HG02852 (cell line): ENCODE measurements at regions not wholly inside any gene's neighbourhood (a gene's known extent, or its start where the extent isn't known, plus 50 kb on each side); places are given as distances from the start of the nearest gene placed in this dataset.
"Not testable (repeated sequence)": the region's sequence is repeated elsewhere in the genome, so short reads cannot be mapped to it uniquely, and the experiment has no call there.

Source experiments
- ATAC-seq: cut with Tn5 transposase; IDR thresholded peaks from one replicate; pipeline ENCODE4 v1.9.1; 2021; ENCODE audit warnings: mild to moderate bottlenecking, moderate library complexity; ENCODE audit not compliant: unreplicated experiment

DNA sequence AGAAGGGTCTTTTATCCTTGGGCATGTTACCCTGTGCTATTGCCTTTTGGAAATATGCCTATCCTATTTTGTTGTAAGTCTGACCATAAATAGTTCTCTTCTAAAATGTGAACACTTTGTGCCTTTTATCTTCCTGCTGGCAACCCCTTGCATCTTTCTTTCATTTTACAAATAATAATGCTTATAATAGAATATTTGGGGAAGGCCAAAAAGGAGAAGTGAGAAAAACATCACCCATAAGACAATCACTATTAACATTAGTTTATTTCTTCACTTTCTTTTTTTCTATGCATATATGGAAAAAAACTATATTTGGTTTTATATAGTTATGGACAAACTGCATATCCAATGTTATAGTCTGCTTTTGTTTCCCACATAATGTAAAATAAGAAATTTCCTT lies 64.9 kb upstream of the GBA3 start:
- ATAC-seq = not testable (repeated sequence)

DNA sequence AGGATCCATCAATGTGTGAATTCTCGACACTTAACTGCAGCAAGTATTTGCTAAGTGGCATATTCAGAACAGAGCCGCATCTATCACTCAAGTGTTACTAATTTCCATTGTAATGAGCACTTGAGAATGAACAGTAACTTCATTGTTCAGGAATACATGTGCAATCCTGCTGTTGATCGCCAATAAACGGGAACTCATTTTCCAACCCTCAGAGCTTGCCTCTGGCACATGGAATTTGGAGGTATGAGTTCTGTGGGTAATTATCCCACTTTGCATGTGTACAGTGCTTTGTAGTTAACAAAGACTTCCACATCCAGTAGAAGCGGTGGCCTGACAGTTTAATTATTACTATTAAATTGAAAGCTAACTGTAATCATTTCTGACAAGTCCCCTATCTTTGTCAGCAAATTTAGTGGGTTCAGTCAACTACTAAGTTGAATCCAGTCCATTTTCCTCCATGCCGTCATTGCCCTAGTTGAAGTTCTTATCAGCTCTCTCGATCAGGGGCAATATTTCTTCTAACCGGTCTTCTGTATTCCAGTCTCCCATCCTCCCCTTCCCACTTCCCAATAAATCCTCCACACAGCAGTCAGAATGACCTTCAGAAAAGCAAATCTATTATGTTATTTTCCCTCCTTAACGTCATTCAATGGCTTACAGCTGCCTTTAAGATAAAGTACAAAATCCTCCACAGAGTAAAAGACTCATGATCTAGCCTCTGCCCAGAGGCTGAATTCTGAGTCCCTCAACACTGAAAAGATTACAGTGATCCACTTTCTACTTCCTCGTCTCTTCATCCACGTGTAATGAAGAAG lies 62.4 kb upstream of the GBA3 start:
- ATAC-seq = not testable (repeated sequence)

DNA sequence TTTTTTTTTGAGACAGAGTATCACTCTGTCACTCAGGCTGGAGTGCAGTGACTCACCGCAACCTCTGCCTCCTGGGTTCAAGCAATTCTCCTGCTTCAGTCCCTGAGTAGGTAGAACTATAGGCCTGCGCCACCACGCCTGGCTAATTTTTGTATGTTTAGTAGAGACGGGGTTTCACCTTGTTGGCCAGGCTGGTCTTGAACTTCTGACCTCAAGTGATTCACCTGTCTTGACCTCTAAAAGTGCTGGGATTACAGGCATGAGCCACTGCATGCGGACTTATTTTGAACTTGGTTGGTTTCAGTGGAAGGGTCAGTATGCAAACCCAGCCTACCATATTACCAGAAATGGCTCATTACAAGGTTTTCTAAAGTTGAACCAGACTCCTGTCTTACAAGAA lies 61.6 kb upstream of the GBA3 start:
- not testable (repeated sequence) for ATAC-seq

DNA sequence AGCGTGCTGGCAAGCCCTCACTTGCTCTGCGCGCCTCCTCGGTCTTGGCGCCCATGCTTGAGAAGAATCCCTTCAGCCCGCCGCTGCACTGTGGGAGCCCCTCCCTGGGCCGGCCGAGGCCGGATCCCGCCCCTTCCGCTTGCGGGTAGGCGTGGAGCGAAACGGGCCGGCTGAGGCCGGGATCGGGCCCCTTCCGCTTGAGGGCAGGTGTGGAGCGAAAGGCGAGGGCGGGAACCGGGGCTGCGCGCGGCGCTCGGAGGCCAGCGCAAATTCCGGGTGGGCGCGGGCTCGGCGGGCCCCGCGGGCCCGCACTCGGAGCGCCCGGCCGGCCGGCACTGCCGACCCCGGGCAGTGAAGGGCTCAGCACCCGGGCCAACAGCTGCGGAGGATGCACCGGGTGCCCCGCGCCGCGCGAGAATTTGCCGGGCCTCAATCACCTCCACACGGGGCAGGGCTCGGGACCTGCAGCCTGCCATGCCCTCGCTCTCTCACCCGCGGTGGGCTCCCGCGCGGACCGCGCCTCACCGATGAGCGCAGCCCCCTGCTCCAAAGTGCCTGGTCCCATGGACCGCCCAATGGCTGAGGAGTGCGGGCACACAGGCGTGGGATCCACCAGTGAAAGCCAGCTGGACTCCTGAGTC lies 58.1 kb upstream of the GBA3 start:
- no peak for ATAC-seq

DNA sequence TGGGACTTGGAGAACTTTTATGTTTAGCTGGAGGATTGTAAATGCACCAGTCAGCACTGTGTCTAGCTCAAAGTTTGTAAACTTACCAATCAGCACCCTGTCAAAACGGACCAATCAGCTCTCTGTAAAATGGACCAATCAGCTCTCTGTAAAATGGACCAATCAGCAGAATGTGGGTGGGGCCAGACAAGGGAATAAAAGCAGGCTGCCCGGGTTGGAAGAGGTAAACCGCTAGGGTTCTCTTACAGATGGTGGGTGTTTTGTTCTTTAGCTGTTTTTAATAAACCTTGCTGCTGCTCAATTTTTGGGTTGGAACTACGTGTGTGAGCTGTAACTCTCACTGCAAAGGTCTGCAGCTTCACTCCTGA lies 57.6 kb upstream of the GBA3 start:
- not testable (repeated sequence) for ATAC-seq

DNA sequence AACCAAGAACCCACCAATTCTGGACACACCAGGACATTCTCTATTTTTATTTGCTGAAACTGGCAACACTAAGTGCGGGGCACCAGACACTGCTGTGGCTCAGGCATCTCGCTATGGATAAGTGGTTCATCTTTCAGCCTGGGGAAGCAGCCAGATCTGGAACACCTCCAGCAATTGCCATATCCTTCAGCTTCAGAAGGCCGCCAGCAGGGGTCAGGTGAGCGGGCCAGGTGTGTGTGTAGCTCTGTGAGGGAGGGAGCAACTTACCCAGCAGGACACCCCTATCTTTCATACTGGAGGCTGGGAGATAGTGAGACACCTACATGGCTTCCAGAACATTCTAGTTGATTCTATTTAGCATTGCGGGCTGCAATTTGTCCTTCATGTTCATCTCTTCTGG lies 57.0 kb upstream of the GBA3 start:
- no peak for ATAC-seq

DNA sequence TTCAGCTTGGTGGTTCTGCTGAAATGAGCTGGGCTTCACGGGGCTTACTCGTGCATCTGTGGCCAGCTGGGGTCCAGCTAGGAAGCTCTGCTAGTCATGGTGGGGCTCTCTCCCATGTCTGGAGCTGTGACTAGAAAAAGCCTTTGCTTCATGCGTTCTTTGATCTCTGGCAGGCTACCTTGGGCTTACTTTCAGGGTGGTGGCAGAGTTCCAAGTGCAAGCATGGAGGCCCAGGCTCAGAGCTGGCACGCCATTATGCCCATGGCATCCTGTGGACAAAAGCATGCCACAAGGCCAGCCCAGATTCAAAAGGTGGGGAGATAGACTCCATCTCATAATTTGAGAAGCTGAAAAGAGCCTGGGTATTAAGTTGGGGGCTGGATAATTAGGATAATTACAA lies 55.4 kb upstream of the GBA3 start:
- ATAC-seq = no peak
